Fibroblast of lung (primary cell): ENCODE measurements at regions not wholly inside any gene's neighbourhood (a gene's known extent, or its start where the extent isn't known, plus 50 kb on each side); places are given as distances from the start of the nearest gene placed in this dataset.

Source experiments
- DNase-seq, 2 donors: peaks; one replicate each; pipeline versions ENCODE4 v3.0.0 to v3.0.0-alpha.2; 2010; ENCODE audit warnings: low read depth in 2 of 2
- H2AFZ ChIP-seq: 2 replicates; pipeline ENCODE4 v1.5.1; 2012; ENCODE audit warnings: low read length, control low read depth, inconsistent platforms
- H3K27ac ChIP-seq: 2 replicates; pipeline ENCODE4 v1.5.1; 2011; ENCODE audit warnings: low read length, control low read depth; ENCODE audit not compliant: insufficient read depth
- H3K27me3 ChIP-seq: 2 replicates; pipeline ENCODE4 v1.5.1; 2011; ENCODE audit warnings: mild to moderate bottlenecking, low read length; ENCODE audit not compliant: control insufficient read depth, insufficient read depth
- H3K36me3 ChIP-seq: 2 replicates; pipeline ENCODE4 v1.5.1; 2011; ENCODE audit warnings: low read length; ENCODE audit not compliant: control insufficient read depth, insufficient read depth
- H3K4me1 ChIP-seq: 2 replicates; pipeline ENCODE4 v1.5.1; 2011; ENCODE audit warnings: low read length; ENCODE audit not compliant: control insufficient read depth, insufficient read depth; ENCODE audit errors: extremely low read depth
- H3K4me2 ChIP-seq: 2 replicates; pipeline ENCODE4 v1.5.1; 2011; ENCODE audit warnings: low read length, control low read depth; ENCODE audit not compliant: insufficient read depth; ENCODE audit errors: extremely low read depth
- H3K4me3 ChIP-seq, 4 experiments: fragments of 200-600 bp in 1 of 4; sonication (generic) in 1 of 4; replicated peaks in 1 of 4; 2 replicates each; pipeline ENCODE4 v1.5.1; 2011 to 2016; ENCODE audit warnings: low read length in 4 of 4, low read depth in 3 of 4, mild to moderate bottlenecking in 3 of 4, control low read depth in 2 of 4, inconsistent platforms in 1 of 4, mixed read lengths in 1 of 4; ENCODE audit not compliant: insufficient read depth in 1 of 4; ENCODE audit errors: control extremely low read depth in 1 of 4
- H3K79me2 ChIP-seq: 2 replicates; pipeline ENCODE4 v1.5.1; 2012; ENCODE audit warnings: mild to moderate bottlenecking, low read length, inconsistent platforms; ENCODE audit not compliant: control insufficient read depth, insufficient read depth
- H3K9ac ChIP-seq: 2 replicates; pipeline ENCODE4 v1.5.1; 2011; ENCODE audit warnings: mild to moderate bottlenecking, low read length, control low read depth; ENCODE audit not compliant: insufficient read depth
- H3K9me3 ChIP-seq: 2 replicates; pipeline ENCODE4 v1.5.1; 2012; ENCODE audit warnings: low read depth, low read length; ENCODE audit not compliant: control insufficient read depth, insufficient read depth
- H4K20me1 ChIP-seq: 2 replicates; pipeline ENCODE4 v1.5.1; 2011; ENCODE audit warnings: low read length; ENCODE audit not compliant: control insufficient read depth, insufficient read depth; ENCODE audit errors: extremely low read depth
- CTCF ChIP-seq, 2 donors: IDR thresholded peaks in 1 of 2; conservative IDR thresholded peaks in 1 of 2; 1 replicate in 1 of 2; 2 replicates in 1 of 2; pipeline ENCODE4 v1.5.1; 2011 to 2012; ENCODE audit warnings: low read length in 2 of 2, control low read depth in 1 of 2, inconsistent platforms in 1 of 2, low read depth in 1 of 2, mild to moderate bottlenecking in 1 of 2
- EZH2 ChIP-seq: IDR thresholded peaks from 2 replicates; pipeline ENCODE4 v1.5.1; 2012; ENCODE audit warnings: low read length, control low read depth, mild to moderate bottlenecking; ENCODE audit errors: missing control alignments

DNA sequence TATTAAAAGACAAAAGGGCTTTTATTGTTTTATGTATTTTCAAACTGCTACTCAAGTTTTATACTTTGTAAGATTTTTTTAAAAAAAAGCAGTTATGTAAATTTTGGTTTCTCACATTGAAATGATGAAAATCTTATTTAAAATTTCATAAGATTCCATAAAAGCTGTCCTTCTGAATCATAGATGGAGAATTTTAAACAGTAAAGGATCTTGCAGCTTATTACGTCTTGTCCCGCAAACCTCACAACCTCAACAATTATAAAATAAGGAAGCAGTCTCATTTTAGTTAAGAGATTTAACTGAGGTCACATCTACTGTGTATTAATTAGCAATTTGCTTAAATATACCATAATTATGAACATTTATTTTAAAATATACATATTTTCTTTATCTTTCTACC, 581.0 kb upstream of the SPRY2 start:
- H3K9ac ChIP-seq = no peak overlapping the region
- DNase-seq = peak in 1 of 2 donors; percentile 81
- no peaks in the 10 kb centered on the region for H3K9me3 ChIP-seq
- no peaks in the 10 kb centered on the region for H3K27me3 ChIP-seq
- no peak overlapping the region for H3K27ac ChIP-seq
- H3K36me3 ChIP-seq = no peaks in the 10 kb centered on the region
- no peaks in the 10 kb centered on the region for H3K4me1 ChIP-seq
- no peak overlapping the region for H3K4me2 ChIP-seq
- no peak for TF ChIP-seq CTCF (conservative IDR thresholded peaks at IDR 0.05 in 1 of 2, IDR thresholded peaks at IDR 0.05 in 1 of 2; ENCODE audit: low read depth in 1 of 2, low read length in 2 of 2)
- no peak for TF ChIP-seq EZH2
- H3K4me3 ChIP-seq = no peak overlapping the region
- H3K79me2 ChIP-seq = no peaks in the 10 kb centered on the region
- no peaks in the 10 kb centered on the region for H4K20me1 ChIP-seq
- no peak overlapping the region for H2AFZ ChIP-seq

DNA sequence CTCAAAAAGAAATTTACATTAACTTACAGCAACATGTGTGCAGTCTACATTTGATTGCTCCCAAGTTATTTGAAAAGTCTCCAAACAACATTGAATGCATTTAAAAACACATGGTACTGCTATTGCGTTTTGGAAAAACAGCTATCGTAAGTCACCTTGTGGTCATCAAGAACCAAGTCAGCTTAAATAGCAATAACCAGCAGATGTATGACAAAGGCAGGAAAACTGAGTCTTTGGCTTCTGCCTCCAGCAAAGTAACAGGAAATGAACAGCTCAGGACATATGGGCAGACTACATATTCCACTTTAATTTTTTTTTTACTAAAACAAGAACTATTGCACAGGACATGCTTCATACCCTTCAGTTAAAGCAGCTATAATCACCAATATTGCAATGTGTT, 580.6 kb upstream of the SPRY2 start:
- no peak overlapping the region for H2AFZ ChIP-seq
- no peaks in the 10 kb centered on the region for H3K27me3 ChIP-seq
- TF ChIP-seq EZH2 (no peak), CTCF (conservative IDR thresholded peaks at IDR 0.05 in 1 of 2, IDR thresholded peaks at IDR 0.05 in 1 of 2; ENCODE audit: low read depth in 1 of 2, low read length in 2 of 2) (no peak)
- H3K27ac ChIP-seq = no peak overlapping the region
- H3K9ac ChIP-seq = no peak overlapping the region
- H4K20me1 ChIP-seq = no peaks in the 10 kb centered on the region
- H3K9me3 ChIP-seq = no peaks in the 10 kb centered on the region
- DNase-seq = peak in 1 of 2 donors; percentile 80
- no peak overlapping the region for H3K4me3 ChIP-seq
- H3K79me2 ChIP-seq = no peaks in the 10 kb centered on the region
- H3K4me1 ChIP-seq = no peaks in the 10 kb centered on the region
- H3K4me2 ChIP-seq = no peak overlapping the region
- H3K36me3 ChIP-seq = no peaks in the 10 kb centered on the region

GRCh38 chr13:80906860-80907259, 565.9 kb upstream of the SPRY2 start:
- H3K9me3 ChIP-seq = no peaks in the 10 kb centered on the region
- no peaks in the 10 kb centered on the region for H3K27me3 ChIP-seq
- no peaks in the 10 kb centered on the region for H3K79me2 ChIP-seq
- H4K20me1 ChIP-seq = no peaks in the 10 kb centered on the region
- H2AFZ ChIP-seq = no peak overlapping the region
- no peaks in the 10 kb centered on the region for H3K4me1 ChIP-seq
- no peak for DNase-seq
- no peak overlapping the region for H3K4me2 ChIP-seq
- H3K4me3 ChIP-seq = no peak overlapping the region
- H3K27ac ChIP-seq = no peak overlapping the region
- TF ChIP-seq EZH2 = no peak
- TF ChIP-seq CTCF (conservative IDR thresholded peaks at IDR 0.05 in 1 of 2, IDR thresholded peaks at IDR 0.05 in 1 of 2; ENCODE audit: low read depth in 1 of 2, low read length in 2 of 2) = no peak
- no peaks in the 10 kb centered on the region for H3K36me3 ChIP-seq
- H3K9ac ChIP-seq = no peak overlapping the region
